Upper lobe of right lung (tissue), 1 donor: ENCODE measurements at regions not wholly inside any gene's neighbourhood (a gene's known extent, or its start where the extent isn't known, plus 50 kb on each side); places are given as distances from the start of the nearest gene placed in this dataset.

Source experiments
- ATAC-seq: fragments of 200-7000 bp; cut with Tn5 transposase; one replicate; pipeline ENCODE4 v1.9.1; 2020; ENCODE audit warnings: mild to moderate bottlenecking, moderate library complexity
- DNase-seq: peaks from one replicate; pipeline ENCODE4 v3.0.0-alpha.2; 2020
- H3K27ac ChIP-seq: fragments of 200-600 bp; one replicate; pipeline ENCODE4 v1.8.0; 2022
- H3K27me3 ChIP-seq: fragments of 200-600 bp; one replicate; pipeline ENCODE4 v1.8.0; 2022; ENCODE audit warnings: mild to moderate bottlenecking
- H3K36me3 ChIP-seq: fragments of 200-600 bp; one replicate; pipeline ENCODE4 v1.8.0; 2022
- H3K4me1 ChIP-seq: fragments of 200-600 bp; one replicate; pipeline ENCODE4 v1.8.0; 2022
- H3K4me3 ChIP-seq: fragments of 200-600 bp; one replicate; pipeline ENCODE4 v1.8.0; 2022; ENCODE audit warnings: mild to moderate bottlenecking
- H3K9me3 ChIP-seq: fragments of 200-600 bp; one replicate; pipeline ENCODE4 v1.8.0; 2022
- intact Hi-C: fragments of 100-400 bp; cut with DNase I; formaldehyde crosslinking; loops from one replicate; pipeline ENCODE4 v1.11.0; 2022
- TF ChIP-seq, protein P1 (sequence below): fragments of 200-600 bp; IDR thresholded peaks from one replicate; pipeline ENCODE4 v1.8.0; 2022; ENCODE audit warnings: antibody characterized with exemption
- donor health status: DM: no; HTN: yes; CAD: no; lungs with severe emphysema.

DNA sequence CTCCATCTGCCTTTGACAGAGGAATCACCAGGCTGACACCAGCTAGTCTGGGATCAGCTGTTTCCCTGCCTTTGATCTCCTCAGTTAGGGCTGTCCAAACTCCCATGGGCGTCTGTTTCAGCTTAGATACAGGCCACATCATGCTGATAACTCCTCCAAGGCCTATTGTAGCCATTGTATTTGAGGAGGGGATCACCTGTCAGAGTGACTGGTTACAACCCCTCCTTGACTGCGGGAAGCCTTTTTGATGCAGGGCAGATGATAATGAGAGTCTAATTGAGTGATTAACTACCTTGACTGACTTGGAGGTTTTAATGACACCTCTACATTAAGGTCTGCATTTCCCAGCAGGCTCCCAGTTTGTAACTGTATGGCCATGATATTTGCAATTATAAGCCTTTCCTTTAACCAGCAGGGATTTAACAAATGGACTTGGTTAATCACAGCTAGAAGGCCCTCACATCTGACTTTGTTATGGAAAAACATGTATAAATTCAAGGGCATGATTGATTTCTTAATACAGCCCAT lies 863.5 kb downstream of the KCNJ2 start:
- Histone ChIP-seq H3K4me3 (no peak overlapping the region), H3K27ac (no peak overlapping the region), H3K9me3 (no peaks in the 10 kb centered on the region), H3K27me3 (no peaks in the 10 kb centered on the region), H3K4me1 (no peaks in the 10 kb centered on the region), H3K36me3 (no peaks in the 10 kb centered on the region)
- no peak for DNase-seq
- intact Hi-C loops: no loop called here
- TF ChIP-seq, protein P1, sequence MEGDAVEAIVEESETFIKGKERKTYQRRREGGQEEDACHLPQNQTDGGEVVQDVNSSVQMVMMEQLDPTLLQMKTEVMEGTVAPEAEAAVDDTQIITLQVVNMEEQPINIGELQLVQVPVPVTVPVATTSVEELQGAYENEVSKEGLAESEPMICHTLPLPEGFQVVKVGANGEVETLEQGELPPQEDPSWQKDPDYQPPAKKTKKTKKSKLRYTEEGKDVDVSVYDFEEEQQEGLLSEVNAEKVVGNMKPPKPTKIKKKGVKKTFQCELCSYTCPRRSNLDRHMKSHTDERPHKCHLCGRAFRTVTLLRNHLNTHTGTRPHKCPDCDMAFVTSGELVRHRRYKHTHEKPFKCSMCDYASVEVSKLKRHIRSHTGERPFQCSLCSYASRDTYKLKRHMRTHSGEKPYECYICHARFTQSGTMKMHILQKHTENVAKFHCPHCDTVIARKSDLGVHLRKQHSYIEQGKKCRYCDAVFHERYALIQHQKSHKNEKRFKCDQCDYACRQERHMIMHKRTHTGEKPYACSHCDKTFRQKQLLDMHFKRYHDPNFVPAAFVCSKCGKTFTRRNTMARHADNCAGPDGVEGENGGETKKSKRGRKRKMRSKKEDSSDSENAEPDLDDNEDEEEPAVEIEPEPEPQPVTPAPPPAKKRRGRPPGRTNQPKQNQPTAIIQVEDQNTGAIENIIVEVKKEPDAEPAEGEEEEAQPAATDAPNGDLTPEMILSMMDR: no peak
- no peak for ATAC-seq

DNA sequence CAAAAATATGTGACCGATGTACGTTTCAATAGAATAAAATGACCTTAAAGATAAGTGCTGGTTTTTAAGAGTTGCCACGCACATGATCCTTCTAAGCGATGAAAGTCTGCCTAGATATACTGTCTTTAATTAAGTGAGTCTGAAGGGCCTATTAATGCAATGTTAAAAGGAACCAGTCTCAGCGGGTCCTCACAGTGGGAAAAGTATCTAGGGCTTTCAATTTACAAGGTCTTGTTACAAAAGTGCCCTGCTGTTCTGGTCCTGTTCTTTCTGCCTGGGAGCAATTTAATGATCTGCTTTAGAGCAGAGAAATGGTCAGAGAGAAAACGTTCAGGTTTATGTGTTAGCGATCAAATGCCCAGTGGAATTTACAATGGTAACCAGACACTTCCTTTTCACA lies 864.0 kb downstream of the KCNJ2 start:
- Histone ChIP-seq H3K9me3 (no peaks in the 10 kb centered on the region), H3K27me3 (no peaks in the 10 kb centered on the region), H3K4me3 (no peak overlapping the region), H3K27ac (no peak overlapping the region), H3K4me1 (no peaks in the 10 kb centered on the region), H3K36me3 (no peaks in the 10 kb centered on the region)
- DNase-seq (no peak), ATAC-seq (no peak)
- TF ChIP-seq, protein P1: no peak
- intact Hi-C loops: no loop called here

DNA sequence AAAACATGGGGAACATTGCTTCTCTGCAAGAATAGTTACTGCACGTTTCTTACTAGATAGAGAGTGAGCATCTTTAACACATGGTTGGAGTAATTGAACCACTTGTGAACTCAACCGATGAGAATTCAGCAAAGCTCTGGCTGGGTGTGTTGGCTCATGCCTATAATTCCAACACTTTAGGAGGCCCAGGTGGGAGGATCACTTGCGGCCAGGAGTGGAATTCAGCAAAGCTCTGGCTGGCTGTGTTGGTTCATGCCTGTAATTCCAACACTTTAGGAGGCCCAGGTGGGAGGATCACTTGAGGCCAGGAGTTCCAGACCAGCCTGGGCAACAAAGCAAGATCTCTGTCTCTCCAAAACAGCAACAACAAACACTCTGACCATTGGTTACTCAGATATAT lies 865.9 kb downstream of the KCNJ2 start:
- intact Hi-C loops: no loop called here
- ATAC-seq (no peak), DNase-seq (no peak)
- H3K27ac ChIP-seq: no peak overlapping the region
- TF ChIP-seq, protein P1: no peak
- no peaks in the 10 kb centered on the region for H3K27me3 ChIP-seq
- H3K36me3 ChIP-seq: no peaks in the 10 kb centered on the region
- H3K4me3 ChIP-seq: no peak overlapping the region
- no peaks in the 10 kb centered on the region for H3K4me1 ChIP-seq
- no peaks in the 10 kb centered on the region for H3K9me3 ChIP-seq

DNA sequence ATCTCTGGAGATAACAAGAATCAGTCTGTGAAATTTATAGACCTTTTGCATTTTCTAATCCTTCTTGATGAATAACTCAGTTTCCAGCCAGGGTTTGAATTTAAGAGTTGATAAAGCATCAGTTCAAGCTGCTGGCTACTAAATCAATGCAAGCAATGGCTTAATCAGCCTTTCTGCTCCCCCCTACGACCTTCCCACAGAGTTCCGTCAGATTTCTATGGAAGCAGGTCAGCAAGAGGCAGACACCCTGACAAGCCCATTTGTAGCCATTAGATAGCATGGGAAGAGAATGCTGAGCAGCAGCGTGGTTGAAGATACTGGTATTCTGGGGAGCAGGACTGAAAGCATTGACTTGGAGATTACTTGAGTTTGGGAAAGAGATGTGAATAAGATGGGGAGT lies 868.1 kb downstream of the KCNJ2 start:
- H3K27ac ChIP-seq: no peak overlapping the region
- H3K4me1 ChIP-seq: no peaks in the 10 kb centered on the region
- DNase-seq (no peak), ATAC-seq (no peak)
- intact Hi-C loops: no loop called here
- TF ChIP-seq, protein P1: no peak
- H3K4me3 ChIP-seq: no peak overlapping the region
- H3K9me3 ChIP-seq: no peaks in the 10 kb centered on the region
- no peaks in the 10 kb centered on the region for H3K36me3 ChIP-seq
- H3K27me3 ChIP-seq: no peaks in the 10 kb centered on the region

DNA sequence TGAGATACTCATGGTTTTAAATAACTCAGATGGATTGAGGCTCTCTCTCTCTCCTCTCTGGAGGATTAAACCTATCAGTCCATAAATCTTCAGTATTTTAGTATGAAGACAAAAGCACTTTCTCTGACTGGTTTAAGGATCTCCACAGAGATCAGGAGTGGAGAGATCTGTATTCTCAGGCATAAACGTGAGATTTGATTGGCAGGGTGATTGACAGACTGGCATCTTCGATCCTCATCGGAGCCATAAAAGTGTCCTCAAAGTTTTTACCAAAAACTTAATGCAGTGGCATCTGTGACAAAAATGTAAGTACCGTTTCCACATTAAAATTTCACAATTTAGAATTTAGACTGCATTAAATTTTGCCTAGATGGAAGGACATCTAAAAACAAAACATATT lies 870.1 kb downstream of the KCNJ2 start:
- intact Hi-C loops: no loop called here
- no peaks in the 10 kb centered on the region for H3K9me3 ChIP-seq

More for the DNA sequence above, 870.1 kb downstream of the KCNJ2 start:
- DNase-seq (no peak), ATAC-seq (no peak)
- Histone ChIP-seq H3K36me3 (no peaks in the 10 kb centered on the region), H3K4me3 (no peak overlapping the region), H3K27ac (no peak overlapping the region), H3K4me1 (no peaks in the 10 kb centered on the region), H3K27me3 (no peaks in the 10 kb centered on the region)
- TF ChIP-seq, protein P1: no peak
